HUES64 (cell line): ENCODE measurements at regions not wholly inside any gene's neighbourhood (a gene's known extent, or its start where the extent isn't known, plus 50 kb on each side); places are given as distances from the start of the nearest gene placed in this dataset.

Experiments used
- H3K27ac ChIP-seq: 2 replicates; pipeline ENCODE4 v1.7.0; 2013; ENCODE audit warnings: low read depth, low read length, inconsistent platforms
- H3K27me3 ChIP-seq: 2 replicates; pipeline ENCODE4 v1.6.1; 2013; ENCODE audit warnings: mild to moderate bottlenecking, low read length; ENCODE audit not compliant: insufficient read depth
- H3K36me3 ChIP-seq: 2 replicates; pipeline ENCODE4 v1.6.1; 2013; ENCODE audit warnings: mild to moderate bottlenecking, low read length; ENCODE audit not compliant: insufficient read depth
- H3K4me1 ChIP-seq: 2 replicates; pipeline ENCODE4 v1.6.1; 2013; ENCODE audit warnings: mild to moderate bottlenecking, low read length, moderate library complexity; ENCODE audit not compliant: insufficient read depth
- H3K4me3 ChIP-seq: 2 replicates; pipeline ENCODE4 v1.5.1; 2013; ENCODE audit warnings: mild to moderate bottlenecking, low read length, moderate library complexity
- H3K9ac ChIP-seq: 2 replicates; pipeline ENCODE4 v1.6.1; 2013; ENCODE audit warnings: mild to moderate bottlenecking, low read depth, low read length
- H3K9me3 ChIP-seq: 2 replicates; pipeline ENCODE4 v1.6.1; 2013; ENCODE audit warnings: low read depth, low read length; ENCODE audit not compliant: insufficient read depth
- WGBS: fragments of 150-250, 120-280 bp; methylation state at CpG from one replicate; pipeline ENCODE4 v1.1.7; 2013; ENCODE audit warnings: missing lambda C conversion rate; 5-methylcytosine and 5-hydroxymethylcytosine counted together

DNA sequence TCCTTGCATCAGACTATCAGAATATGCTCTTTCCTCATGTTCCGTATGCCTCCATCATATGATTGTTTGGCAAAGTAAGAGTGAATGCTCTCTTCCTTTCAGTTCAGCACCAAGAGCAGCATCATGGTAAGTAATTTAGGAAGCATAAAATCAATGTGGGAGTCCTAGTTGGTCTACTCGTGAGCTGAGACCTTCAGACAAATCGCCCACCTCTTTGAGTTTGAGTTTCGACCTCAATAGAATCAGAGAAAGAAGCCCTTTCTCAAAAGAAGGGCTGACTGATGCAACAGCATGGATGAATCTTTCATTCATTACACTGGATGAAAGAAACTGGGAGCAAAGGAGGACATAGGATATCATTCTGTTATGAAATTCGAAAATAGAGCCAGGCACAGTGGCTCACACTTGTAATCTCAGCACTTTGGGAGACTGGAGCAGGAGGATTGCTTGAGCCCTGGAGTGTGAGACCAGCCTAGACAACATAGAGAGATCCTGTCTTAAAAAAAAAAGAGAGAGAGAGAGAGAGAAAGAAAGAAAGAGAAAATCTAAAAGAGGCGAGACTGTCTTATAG, 112.5 kb downstream of the ZC3H11B start:
- no peak overlapping the region for H3K9ac ChIP-seq
- no peak overlapping the region for H3K27ac ChIP-seq
- H3K36me3 ChIP-seq = no peaks in the 10 kb centered on the region
- H3K9me3 ChIP-seq = no peaks in the 10 kb centered on the region
- no peaks in the 10 kb centered on the region for H3K27me3 ChIP-seq
- H3K4me3 ChIP-seq = no peak overlapping the region
- 88% methylated on average over 6 of the region's 6 CpGs for whole genome bisulfite sequencing
- H3K4me1 ChIP-seq = no peaks in the 10 kb centered on the region; the same call in 1 of the 2 replicates

GRCh38 chr1:219498666-219499065, 114.2 kb downstream of the ZC3H11B start:
- no peak overlapping the region for H3K4me3 ChIP-seq
- no peaks in the 10 kb centered on the region; the same call in 1 of the 2 replicates for H3K4me1 ChIP-seq
- no peaks in the 10 kb centered on the region for H3K36me3 ChIP-seq
- H3K9ac ChIP-seq = no peak overlapping the region
- 95% methylated on average over 1 of the region's 1 CpG for WGBS
- no peaks in the 10 kb centered on the region for H3K27me3 ChIP-seq
- H3K27ac ChIP-seq = no peak overlapping the region
- no peaks in the 10 kb centered on the region for H3K9me3 ChIP-seq

DNA sequence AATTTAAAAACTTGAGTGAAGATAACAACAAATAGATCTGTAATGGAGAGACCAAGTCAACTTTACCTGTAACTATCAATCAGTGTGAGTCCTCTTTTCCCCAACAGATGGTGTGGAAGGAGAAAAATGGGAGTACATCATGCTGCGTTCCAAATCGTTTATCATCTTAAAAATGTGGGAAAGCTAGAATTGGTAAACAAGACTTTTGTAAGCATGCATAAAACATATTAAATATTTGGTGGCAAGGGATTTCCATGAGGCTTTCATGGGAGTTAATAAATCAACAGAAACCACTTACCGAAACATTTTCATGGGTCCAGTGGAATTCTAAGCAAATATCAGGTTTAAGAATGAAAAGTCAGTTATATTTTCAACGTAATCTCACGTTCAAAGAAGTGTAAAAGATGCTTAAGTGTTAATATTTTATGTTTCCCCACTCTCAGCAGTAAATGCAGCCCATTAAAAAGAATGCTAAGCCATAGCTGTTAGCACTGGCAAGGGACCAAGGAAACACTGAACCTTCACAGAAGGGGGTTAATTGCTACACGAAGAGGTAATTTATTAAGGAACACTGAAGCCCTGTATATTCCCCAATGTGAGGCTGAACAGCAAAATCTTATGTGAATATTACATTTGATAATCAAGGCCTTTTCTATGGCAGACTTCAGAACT, 117.0 kb downstream of the ZC3H11B start:
- Histone ChIP-seq H3K9ac (no peak overlapping the region), H3K4me3 (no peak overlapping the region), H3K27ac (no peak overlapping the region), H3K36me3 (no peaks in the 10 kb centered on the region), H3K4me1 (no peaks in the 10 kb centered on the region; the same call in 1 of the 2 replicates), H3K27me3 (no peaks in the 10 kb centered on the region), H3K9me3 (no peaks in the 10 kb centered on the region)
- WGBS = 88% methylated on average over 5 of the region's 6 CpGs

DNA sequence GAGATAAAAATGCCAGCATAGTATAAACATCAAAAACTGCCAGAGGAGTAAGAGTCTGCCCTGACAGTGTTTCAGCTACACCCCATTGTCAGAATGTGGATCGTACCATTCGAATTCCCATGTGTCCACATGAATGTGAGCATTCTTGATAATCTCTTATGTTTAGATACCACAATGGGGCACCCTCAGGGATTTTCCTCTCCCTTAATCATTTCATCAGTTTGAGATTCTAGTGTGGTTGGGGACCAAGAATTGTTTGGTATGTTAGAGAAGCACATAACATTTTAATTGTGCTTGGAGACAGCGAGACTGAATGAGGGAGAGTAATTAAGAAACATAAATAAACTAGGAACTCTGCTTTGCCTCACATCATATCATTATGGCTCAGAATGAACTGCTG, 120.2 kb downstream of the ZC3H11B start:
- H3K36me3 ChIP-seq = no peaks in the 10 kb centered on the region
- no peak overlapping the region for H3K9ac ChIP-seq
- no peaks in the 10 kb centered on the region; the same call in 1 of the 2 replicates for H3K4me1 ChIP-seq
- no peaks in the 10 kb centered on the region for H3K27me3 ChIP-seq
- WGBS = 98% methylated on average over 2 of the region's 3 CpGs
- no peak overlapping the region for H3K27ac ChIP-seq
- no peaks in the 10 kb centered on the region for H3K9me3 ChIP-seq
- no peak overlapping the region for H3K4me3 ChIP-seq

GRCh38 chr1:219490566-219490965, 122.3 kb downstream of the ZC3H11B start:
- Histone ChIP-seq H3K4me1 (peaks cover 3% of the 10 kb centered on the region; the same call in 1 of the 2 replicates), H3K9me3 (no peaks in the 10 kb centered on the region), H3K4me3 (no peak overlapping the region), H3K27ac (no peak overlapping the region), H3K36me3 (no peaks in the 10 kb centered on the region), H3K27me3 (no peaks in the 10 kb centered on the region), H3K9ac (no peak overlapping the region)
- WGBS = no CpG with 5 or more reads among the region's 1 CpG

- H3K27me3 ChIP-seq = no peaks in the 10 kb centered on the region
- no peaks in the 10 kb centered on the region for H3K9me3 ChIP-seq
- no peaks in the 10 kb centered on the region for H3K36me3 ChIP-seq
- H3K27ac ChIP-seq = no peak overlapping the region
- peaks cover 5% of the 10 kb centered on the region; the same call in 1 of the 2 replicates for H3K4me1 ChIP-seq
- H3K9ac ChIP-seq = no peak overlapping the region
- H3K4me3 ChIP-seq = no peak overlapping the region
- WGBS = 98% methylated on average over 2 of the region's 2 CpGs
Measured at GRCh38 chr1:219489636-219490035, 123.3 kb downstream of the ZC3H11B start.

- Histone ChIP-seq H3K9ac (no peak overlapping the region), H3K9me3 (no peaks in the 10 kb centered on the region), H3K36me3 (no peaks in the 10 kb centered on the region), H3K27me3 (no peaks in the 10 kb centered on the region), H3K4me3 (no peak overlapping the region), H3K27ac (no peak overlapping the region), H3K4me1 (peaks cover 5% of the 10 kb centered on the region; the same call in 1 of the 2 replicates)
- 91% methylated on average over 1 of the region's 1 CpG for WGBS
Measured at GRCh38 chr1:219488275-219488674, 124.6 kb downstream of the ZC3H11B start.

- Histone ChIP-seq H3K9me3 (no peaks in the 10 kb centered on the region), H3K4me3 (no peak overlapping the region), H3K27ac (no peak overlapping the region), H3K36me3 (no peaks in the 10 kb centered on the region), H3K9ac (no peak overlapping the region), H3K27me3 (no peaks in the 10 kb centered on the region), H3K4me1 (peaks cover 5% of the 10 kb centered on the region; the same call in 1 of the 2 replicates)
- no CpG with 5 or more reads among the region's 1 CpG for WGBS
Measured at GRCh38 chr1:219483530-219483929, 129.4 kb downstream of the ZC3H11B start.

GRCh38 chr1:219480011-219480410, 132.9 kb downstream of the ZC3H11B start:
- WGBS = 95% methylated on average over 10 of the region's 10 CpGs
- H3K4me1 ChIP-seq = no peaks in the 10 kb centered on the region
- H3K36me3 ChIP-seq = no peaks in the 10 kb centered on the region
- no peak overlapping the region for H3K27ac ChIP-seq
- H3K27me3 ChIP-seq = no peaks in the 10 kb centered on the region
- no peaks in the 10 kb centered on the region for H3K9me3 ChIP-seq
- no peak overlapping the region for H3K4me3 ChIP-seq
- H3K9ac ChIP-seq = no peak overlapping the region

DNA sequence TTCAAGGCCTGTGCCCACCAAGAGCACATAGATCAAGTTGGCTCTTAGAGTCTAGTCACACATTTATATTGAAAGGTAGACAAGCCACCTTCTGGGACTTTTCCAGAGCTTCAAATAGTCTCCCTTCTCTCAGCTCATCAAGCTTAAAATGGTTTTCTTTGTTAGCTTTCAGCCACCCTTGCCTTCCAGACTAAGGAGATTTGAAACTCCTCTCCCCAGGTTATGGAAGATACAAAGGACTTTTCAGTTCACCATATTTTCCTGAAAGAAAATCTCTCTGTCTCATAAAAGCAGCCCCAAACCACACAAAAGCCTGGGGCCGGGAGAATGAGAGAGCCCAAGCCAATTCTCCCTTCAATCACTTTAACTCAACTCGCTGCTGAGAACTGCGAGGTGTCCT, 134.1 kb downstream of the ZC3H11B start:
- no peaks in the 10 kb centered on the region for H3K36me3 ChIP-seq
- WGBS = 82% methylated on average over 3 of the region's 3 CpGs
- no peaks in the 10 kb centered on the region for H3K27me3 ChIP-seq
- no peaks in the 10 kb centered on the region for H3K4me1 ChIP-seq
- H3K27ac ChIP-seq = no peak overlapping the region
- H3K9ac ChIP-seq = no peak overlapping the region
- H3K4me3 ChIP-seq = no peak overlapping the region
- no peaks in the 10 kb centered on the region for H3K9me3 ChIP-seq

DNA sequence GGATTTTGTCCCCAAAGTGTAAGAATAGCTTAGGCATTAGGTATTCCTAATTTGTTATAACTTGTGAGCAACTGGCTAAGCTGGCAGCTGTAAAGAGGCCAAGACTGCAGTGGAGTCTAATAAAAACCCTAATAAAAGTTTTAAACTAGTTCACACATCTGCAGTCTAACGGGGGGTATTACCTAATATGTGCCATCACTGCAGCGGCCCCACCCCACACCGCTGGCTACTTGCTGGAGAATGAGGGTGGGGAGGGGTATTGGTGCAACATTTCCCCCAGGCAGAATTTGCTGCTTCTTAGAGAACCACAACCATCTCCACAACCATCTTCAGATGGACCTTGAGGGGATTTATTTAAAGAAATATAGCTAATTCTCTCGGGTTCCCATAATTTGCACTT, 135.0 kb downstream of the ZC3H11B start:
- no peaks in the 10 kb centered on the region for H3K27me3 ChIP-seq
- no peak overlapping the region for H3K9ac ChIP-seq
- no peaks in the 10 kb centered on the region for H3K4me1 ChIP-seq
- no peak overlapping the region for H3K27ac ChIP-seq
- no peaks in the 10 kb centered on the region for H3K36me3 ChIP-seq
- no peak overlapping the region for H3K4me3 ChIP-seq
- WGBS = 98% methylated on average over 3 of the region's 4 CpGs
- no peaks in the 10 kb centered on the region for H3K9me3 ChIP-seq
